Retinal pigment epithelial cell (primary cell): ENCODE measurements at regions not wholly inside any gene's neighbourhood (a gene's known extent, or its start where the extent isn't known, plus 50 kb on each side); places are given as distances from the start of the nearest gene placed in this dataset.

ENCODE experiments used
- DNase-seq: peaks from one replicate; pipeline ENCODE4 v3.0.0-alpha.2; 2010; ENCODE audit warnings: low read depth
- H3K4me3 ChIP-seq: 2 replicates; pipeline ENCODE4 v1.5.1; 2011; ENCODE audit warnings: mild to moderate bottlenecking, low read length, control low read depth, moderate library complexity
- CTCF ChIP-seq: conservative IDR thresholded peaks from 2 replicates; pipeline ENCODE4 v1.5.1; 2011; ENCODE audit warnings: low read depth, low read length, control low read depth, inconsistent platforms

GRCh38 chr15:81789403-81789802 lies 256.4 kb downstream of the MEX3B start:
- no peak for DNase-seq
- TF ChIP-seq CTCF: no peak
- H3K4me3 ChIP-seq: no peak overlapping the region

- DNase-seq: no peak
- no peak for TF ChIP-seq CTCF
- H3K4me3 ChIP-seq: no peak overlapping the region
Observed at GRCh38 chr15:81786776-81787175, 259.0 kb downstream of the MEX3B start.

- no peak for DNase-seq
- TF ChIP-seq CTCF: no peak
- no peak overlapping the region for H3K4me3 ChIP-seq
Observed at GRCh38 chr15:81785679-81786078, 260.1 kb downstream of the MEX3B start.

- no peak for TF ChIP-seq CTCF
- DNase-seq: no peak
- no peak overlapping the region for H3K4me3 ChIP-seq
Observed at GRCh38 chr15:81785181-81785580, 260.6 kb downstream of the MEX3B start.

GRCh38 chr15:81784751-81785150 lies 261.1 kb downstream of the MEX3B start:
- no peak for DNase-seq
- TF ChIP-seq CTCF: no peak
- no peak overlapping the region for H3K4me3 ChIP-seq

GRCh38 chr15:81783586-81783985 lies 262.2 kb downstream of the MEX3B start:
- H3K4me3 ChIP-seq: no peak overlapping the region
- DNase-seq: no peak
- TF ChIP-seq CTCF: no peak

- no peak for TF ChIP-seq CTCF
- DNase-seq: no peak
- no peak overlapping the region for H3K4me3 ChIP-seq
Observed at GRCh38 chr15:81783076-81783475, 262.7 kb downstream of the MEX3B start.
